GM23338 (cell line): ENCODE measurements at regions not wholly inside any gene's neighbourhood (a gene's known extent, or its start where the extent isn't known, plus 50 kb on each side); places are given as distances from the start of the nearest gene placed in this dataset.

Experiments
- ATAC-seq: fragments of 200-7000 bp; cut with Tn5 transposase; 3 replicates; pipeline ENCODE4 v1.9.1; 2020
- DNase-seq: peaks from one replicate; pipeline ENCODE4 v3.0.0-alpha.2; 2015; ENCODE audit warnings: low spot score
- H2AFZ ChIP-seq: fragments of 200-600 bp; sonication (generic); 2 replicates; pipeline ENCODE4 v1.8.0; 2016; ENCODE audit warnings: antibody characterized with exemption, mild to moderate bottlenecking, moderate library complexity
- H3F3A ChIP-seq: fragments of 200-600 bp; sonication (generic); replicated peaks from 2 replicates; pipeline ENCODE4 v1.8.0; 2017; ENCODE audit warnings: antibody characterized with exemption, mixed run types, low read depth
- H3K27ac ChIP-seq: fragments of 200-600 bp; sonication (generic); 2 replicates; pipeline ENCODE4 v1.6.1; 2016; ENCODE audit warnings: low read depth
- H3K27me3 ChIP-seq: fragments of 200-600 bp; sonication (generic); 2 replicates; pipeline ENCODE4 v1.8.0; 2016; ENCODE audit warnings: mild to moderate bottlenecking, mixed run types, moderate library complexity; ENCODE audit not compliant: insufficient read depth
- H3K36me3 ChIP-seq: fragments of 200-600 bp; sonication (generic); 2 replicates; pipeline ENCODE4 v1.8.0; 2016; ENCODE audit warnings: mild to moderate bottlenecking; ENCODE audit not compliant: insufficient read depth
- H3K4me1 ChIP-seq: fragments of 200-600 bp; sonication (generic); 2 replicates; pipeline ENCODE4 v1.8.0; 2016; ENCODE audit warnings: mild to moderate bottlenecking, moderate library complexity; ENCODE audit not compliant: insufficient read depth
- H3K4me2 ChIP-seq: fragments of 200-600 bp; sonication (generic); 2 replicates; pipeline ENCODE4 v1.7.1; 2017; ENCODE audit warnings: mixed run types
- H3K4me3 ChIP-seq: fragments of 200-600 bp; sonication (generic); 2 replicates; pipeline ENCODE4 v1.6.1; 2016; ENCODE audit warnings: mixed run types
- H3K79me2 ChIP-seq: fragments of 200-600 bp; sonication (generic); replicated peaks from 2 replicates; pipeline ENCODE4 v1.8.0; 2017; ENCODE audit warnings: mild to moderate bottlenecking; ENCODE audit not compliant: insufficient read depth
- H3K9me2 ChIP-seq: fragments of 200-600 bp; sonication (generic); 2 replicates; pipeline ENCODE4 v1.8.0; 2017; ENCODE audit not compliant: insufficient read depth
- H4K20me1 ChIP-seq: fragments of 200-600 bp; sonication (generic); replicated peaks from 2 replicates; pipeline ENCODE4 v1.8.0; 2017; ENCODE audit warnings: mild to moderate bottlenecking; ENCODE audit not compliant: insufficient read depth
- H3K27ac Mint-ChIP-seq: 2 replicates; pipeline ENCODE4 v1.8.0; 2020; ENCODE audit warnings: inconsistent platforms, mild to moderate bottlenecking, moderate library complexity, mixed read lengths
- H3K27me3 Mint-ChIP-seq: 3 replicates; pipeline ENCODE4 v1.8.0; 2022; ENCODE audit warnings: low read depth, mild to moderate bottlenecking, moderate library complexity, mixed read lengths, inconsistent platforms; ENCODE audit not compliant: insufficient read depth, poor library complexity
- H3K36me3 Mint-ChIP-seq: 3 replicates; pipeline ENCODE4 v1.8.0; 2021; ENCODE audit warnings: low read depth, mild to moderate bottlenecking, inconsistent platforms, moderate library complexity, mixed read lengths
- H3K4me1 Mint-ChIP-seq: 3 replicates; pipeline ENCODE4 v1.8.0; 2020; ENCODE audit warnings: mild to moderate bottlenecking, inconsistent platforms, mixed read lengths
- H3K4me3 Mint-ChIP-seq: 3 replicates; pipeline ENCODE4 v1.8.0; 2021; ENCODE audit warnings: moderate library complexity, mild to moderate bottlenecking, inconsistent platforms, mixed read lengths
- H3K9me3 Mint-ChIP-seq: 3 replicates; pipeline ENCODE4 v1.8.0; 2020; ENCODE audit warnings: moderate library complexity, mild to moderate bottlenecking, inconsistent platforms, mixed read lengths
- CREB1 ChIP-seq: fragments of 250-450 bp; sonication (Bioruptor Pico); IDR thresholded peaks from 2 replicates; pipeline ENCODE4 v1.5.0; 2020; ENCODE audit warnings: low read depth, mild to moderate bottlenecking, moderate library complexity
- EZH2 ChIP-seq: fragments of 200-600 bp; sonication (generic); IDR thresholded peaks from one replicate; pipeline ENCODE4 v1.8.0; 2017; ENCODE audit warnings: antibody characterized with exemption, mild to moderate bottlenecking, low read depth; ENCODE audit not compliant: unreplicated experiment
- EZH2phosphoT487 ChIP-seq: fragments of 200-600 bp; sonication (generic); IDR thresholded peaks from one replicate; pipeline ENCODE4 v1.8.1; 2018; ENCODE audit warnings: antibody characterized with exemption; ENCODE audit not compliant: unreplicated experiment
- JUNB ChIP-seq: IDR thresholded peaks from one replicate; pipeline ENCODE4 v1.6.1; 2016; ENCODE audit warnings: antibody characterized with exemption; ENCODE audit not compliant: unreplicated experiment
- NANOG ChIP-seq: IDR thresholded peaks from 2 replicates; pipeline ENCODE4 v1.6.1; 2016; ENCODE audit warnings: antibody characterized with exemption, borderline replicate concordance
- POLR2AphosphoS5 ChIP-seq: IDR thresholded peaks from 2 replicates; pipeline ENCODE4 v1.6.1; 2016; ENCODE audit warnings: antibody characterized with exemption, low read depth
- STAT1 ChIP-seq: IDR thresholded peaks from one replicate; pipeline ENCODE4 v1.6.1; 2016; ENCODE audit warnings: antibody characterized with exemption; ENCODE audit not compliant: unreplicated experiment
- ZNF114 ChIP-seq: fragments of 250-450 bp; sonication (Bioruptor Pico); IDR thresholded peaks from 2 replicates; pipeline ENCODE4 v1.5.0; 2020; ENCODE audit warnings: mild to moderate bottlenecking, moderate library complexity
- ZNF331 ChIP-seq: fragments of 250-450 bp; sonication (Bioruptor Pico); IDR thresholded peaks from 2 replicates; pipeline ENCODE4 v1.5.0; 2020; ENCODE audit warnings: low read depth, mild to moderate bottlenecking, moderate library complexity
- TF ChIP-seq, protein P1 (sequence below): fragments of 250-450 bp; sonication (Bioruptor Pico); IDR thresholded peaks from 2 replicates; pipeline ENCODE4 v1.5.0; 2020; ENCODE audit warnings: mild to moderate bottlenecking, moderate library complexity
- TF ChIP-seq, protein P2 (sequence below): IDR thresholded peaks from 2 replicates; pipeline ENCODE4 v1.6.1; 2016; ENCODE audit warnings: antibody characterized with exemption
- TF ChIP-seq, protein P3 (sequence below): IDR thresholded peaks from one replicate; pipeline ENCODE4 v1.6.1; 2018; ENCODE audit warnings: antibody characterized with exemption; ENCODE audit not compliant: unreplicated experiment

DNA sequence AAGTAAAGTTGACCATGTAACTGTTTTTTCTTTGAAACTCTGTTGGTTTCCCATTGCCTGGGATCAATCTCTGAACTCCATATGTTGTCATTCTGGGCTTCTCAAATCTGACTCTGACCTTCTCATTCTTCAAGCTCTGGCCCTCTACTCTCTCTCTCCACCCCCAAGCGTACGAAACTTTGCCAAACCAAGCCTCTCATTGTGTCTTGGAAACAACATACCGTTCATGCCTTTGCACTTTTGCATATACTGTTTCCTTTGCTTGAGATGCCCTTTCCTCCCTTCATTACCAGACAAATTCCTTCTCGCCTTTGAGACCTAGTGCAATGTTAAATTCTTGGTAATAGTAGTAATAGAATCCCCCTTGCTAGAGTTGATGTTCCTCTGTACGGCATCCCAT lies 113.7 kb downstream of the OLFM4 start:
- ATAC-seq = no peak
- no peaks in the 10 kb centered on the region for H3K79me2 ChIP-seq
- no peak overlapping the region for H3K4me2 ChIP-seq
- H2AFZ ChIP-seq = no peak overlapping the region
- no peak for DNase-seq
- H3K4me1 Mint-ChIP-seq = peaks cover 13% of the 10 kb centered on the region
- H3K4me3 ChIP-seq = no peak overlapping the region
- H3K27ac Mint-ChIP-seq = no peak overlapping the region
- no peaks in the 10 kb centered on the region for H3K27me3 Mint-ChIP-seq
- no peaks in the 10 kb centered on the region for H3F3A ChIP-seq
- H3K36me3 Mint-ChIP-seq = no peaks in the 10 kb centered on the region
- no peak overlapping the region for H3K27ac ChIP-seq
- 0 out of 2 replicates have a peak, but pooled peaks cover 2% of the 10 kb centered on the region for H4K20me1 ChIP-seq
- H3K9me3 Mint-ChIP-seq = no peaks in the 10 kb centered on the region
- no peak overlapping the region for H3K4me3 Mint-ChIP-seq
- H3K4me1 ChIP-seq = peaks cover 10% of the 10 kb centered on the region
- TF ChIP-seq EZH2phosphoT487 (no peak), ZNF331 (CRISPR knock-in tag) (no peak)
- no peaks in the 10 kb centered on the region for H3K36me3 ChIP-seq
- H3K9me2 ChIP-seq = 0 out of 2 replicates have a peak, but pooled peaks cover 5% of the 10 kb centered on the region
- H3K27me3 ChIP-seq = no peaks in the 10 kb centered on the region

DNA sequence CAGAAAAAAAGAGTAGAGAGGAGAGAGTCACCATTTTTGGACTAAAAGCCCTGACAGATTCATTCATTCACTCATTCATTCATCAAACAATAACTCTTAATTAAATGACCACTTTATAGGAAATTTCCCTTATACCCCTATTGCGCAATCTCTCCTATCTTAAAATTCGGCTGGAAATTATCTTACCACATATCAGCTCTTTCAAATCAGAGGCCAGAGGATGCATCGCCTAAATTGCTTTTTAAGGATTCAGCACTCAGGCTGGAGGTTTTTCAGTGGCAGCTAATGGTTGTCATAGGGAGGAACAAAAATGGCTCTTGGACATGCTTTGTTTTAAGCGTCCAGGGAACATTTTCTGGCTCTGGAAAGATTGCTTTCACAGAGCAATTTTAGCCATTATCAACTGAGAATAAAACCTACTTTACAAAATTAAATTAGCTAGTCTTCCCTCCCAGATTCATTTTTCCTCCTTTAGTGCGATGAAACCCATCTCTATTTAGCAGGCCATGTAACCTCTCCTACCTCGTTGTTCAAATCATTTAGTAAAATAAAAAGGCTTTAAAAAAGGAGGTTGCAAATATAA lies 115.2 kb downstream of the OLFM4 start:
- Histone ChIP-seq H3K4me2 (no peak overlapping the region), H3K27ac (no peak overlapping the region), H3K9me2 (0 out of 2 replicates have a peak, but pooled peaks cover 5% of the 10 kb centered on the region), H3F3A (no peaks in the 10 kb centered on the region), H3K27me3 (no peaks in the 10 kb centered on the region), H4K20me1 (no peaks in the 10 kb centered on the region), H3K36me3 (no peaks in the 10 kb centered on the region), H3K4me1 (peaks cover 10% of the 10 kb centered on the region), H3K4me3 (no peak overlapping the region), H3K79me2 (no peaks in the 10 kb centered on the region), H2AFZ (peak overlapping the region; percentile 63; the same call in 1 of the 2 replicates)
- H3K9me3 Mint-ChIP-seq = no peaks in the 10 kb centered on the region
- no peak for ATAC-seq
- peaks cover 11% of the 10 kb centered on the region for H3K4me1 Mint-ChIP-seq
- no peak overlapping the region for H3K4me3 Mint-ChIP-seq
- no peak for DNase-seq
- H3K27me3 Mint-ChIP-seq = peaks cover 1% of the 10 kb centered on the region
- H3K36me3 Mint-ChIP-seq = no peaks in the 10 kb centered on the region
- no peak overlapping the region for H3K27ac Mint-ChIP-seq
- TF ChIP-seq EZH2 = no peak
- TF ChIP-seq, protein P1, sequence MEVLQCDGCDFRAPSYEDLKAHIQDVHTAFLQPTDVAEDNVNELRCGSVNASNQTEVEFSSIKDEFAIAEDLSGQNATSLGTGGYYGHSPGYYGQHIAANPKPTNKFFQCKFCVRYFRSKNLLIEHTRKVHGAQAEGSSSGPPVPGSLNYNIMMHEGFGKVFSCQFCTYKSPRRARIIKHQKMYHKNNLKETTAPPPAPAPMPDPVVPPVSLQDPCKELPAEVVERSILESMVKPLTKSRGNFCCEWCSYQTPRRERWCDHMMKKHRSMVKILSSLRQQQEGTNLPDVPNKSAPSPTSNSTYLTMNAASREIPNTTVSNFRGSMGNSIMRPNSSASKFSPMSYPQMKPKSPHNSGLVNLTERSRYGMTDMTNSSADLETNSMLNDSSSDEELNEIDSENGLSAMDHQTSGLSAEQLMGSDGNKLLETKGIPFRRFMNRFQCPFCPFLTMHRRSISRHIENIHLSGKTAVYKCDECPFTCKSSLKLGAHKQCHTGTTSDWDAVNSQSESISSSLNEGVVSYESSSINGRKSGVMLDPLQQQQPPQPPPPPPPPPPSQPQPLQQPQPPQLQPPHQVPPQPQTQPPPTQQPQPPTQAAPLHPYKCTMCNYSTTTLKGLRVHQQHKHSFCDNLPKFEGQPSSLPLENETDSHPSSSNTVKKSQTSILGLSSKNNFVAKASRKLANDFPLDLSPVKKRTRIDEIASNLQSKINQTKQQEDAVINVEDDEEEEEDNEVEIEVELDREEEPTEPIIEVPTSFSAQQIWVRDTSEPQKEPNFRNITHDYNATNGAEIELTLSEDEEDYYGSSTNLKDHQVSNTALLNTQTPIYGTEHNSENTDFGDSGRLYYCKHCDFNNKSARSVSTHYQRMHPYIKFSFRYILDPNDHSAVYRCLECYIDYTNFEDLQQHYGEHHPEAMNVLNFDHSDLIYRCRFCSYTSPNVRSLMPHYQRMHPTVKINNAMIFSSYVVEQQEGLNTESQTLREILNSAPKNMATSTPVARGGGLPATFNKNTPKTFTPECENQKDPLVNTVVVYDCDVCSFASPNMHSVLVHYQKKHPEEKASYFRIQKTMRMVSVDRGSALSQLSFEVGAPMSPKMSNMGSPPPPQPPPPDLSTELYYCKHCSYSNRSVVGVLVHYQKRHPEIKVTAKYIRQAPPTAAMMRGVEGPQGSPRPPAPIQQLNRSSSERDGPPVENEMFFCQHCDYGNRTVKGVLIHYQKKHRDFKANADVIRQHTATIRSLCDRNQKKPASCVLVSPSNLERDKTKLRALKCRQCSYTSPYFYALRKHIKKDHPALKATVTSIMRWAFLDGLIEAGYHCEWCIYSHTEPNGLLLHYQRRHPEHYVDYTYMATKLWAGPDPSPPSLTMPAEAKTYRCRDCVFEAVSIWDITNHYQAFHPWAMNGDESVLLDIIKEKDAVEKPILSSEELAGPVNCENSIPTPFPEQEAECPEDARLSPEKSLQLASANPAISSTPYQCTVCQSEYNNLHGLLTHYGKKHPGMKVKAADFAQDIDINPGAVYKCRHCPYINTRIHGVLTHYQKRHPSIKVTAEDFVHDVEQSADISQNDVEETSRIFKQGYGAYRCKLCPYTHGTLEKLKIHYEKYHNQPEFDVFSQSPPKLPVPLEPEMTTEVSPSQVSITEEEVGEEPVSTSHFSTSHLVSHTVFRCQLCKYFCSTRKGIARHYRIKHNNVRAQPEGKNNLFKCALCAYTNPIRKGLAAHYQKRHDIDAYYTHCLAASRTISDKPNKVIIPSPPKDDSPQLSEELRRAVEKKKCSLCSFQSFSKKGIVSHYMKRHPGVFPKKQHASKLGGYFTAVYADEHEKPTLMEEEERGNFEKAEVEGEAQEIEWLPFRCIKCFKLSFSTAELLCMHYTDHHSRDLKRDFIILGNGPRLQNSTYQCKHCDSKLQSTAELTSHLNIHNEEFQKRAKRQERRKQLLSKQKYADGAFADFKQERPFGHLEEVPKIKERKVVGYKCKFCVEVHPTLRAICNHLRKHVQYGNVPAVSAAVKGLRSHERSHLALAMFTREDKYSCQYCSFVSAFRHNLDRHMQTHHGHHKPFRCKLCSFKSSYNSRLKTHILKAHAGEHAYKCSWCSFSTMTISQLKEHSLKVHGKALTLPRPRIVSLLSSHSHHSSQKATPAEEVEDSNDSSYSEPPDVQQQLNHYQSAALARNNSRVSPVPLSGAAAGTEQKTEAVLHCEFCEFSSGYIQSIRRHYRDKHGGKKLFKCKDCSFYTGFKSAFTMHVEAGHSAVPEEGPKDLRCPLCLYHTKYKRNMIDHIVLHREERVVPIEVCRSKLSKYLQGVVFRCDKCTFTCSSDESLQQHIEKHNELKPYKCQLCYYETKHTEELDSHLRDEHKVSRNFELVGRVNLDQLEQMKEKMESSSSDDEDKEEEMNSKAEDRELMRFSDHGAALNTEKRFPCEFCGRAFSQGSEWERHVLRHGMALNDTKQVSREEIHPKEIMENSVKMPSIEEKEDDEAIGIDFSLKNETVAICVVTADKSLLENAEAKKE (CRISPR knock-in tag) = no peak
- no peak for TF ChIP-seq POLR2AphosphoS5
- TF ChIP-seq ZNF114 = no peak
- TF ChIP-seq JUNB = no peak
- TF ChIP-seq, protein P2, sequence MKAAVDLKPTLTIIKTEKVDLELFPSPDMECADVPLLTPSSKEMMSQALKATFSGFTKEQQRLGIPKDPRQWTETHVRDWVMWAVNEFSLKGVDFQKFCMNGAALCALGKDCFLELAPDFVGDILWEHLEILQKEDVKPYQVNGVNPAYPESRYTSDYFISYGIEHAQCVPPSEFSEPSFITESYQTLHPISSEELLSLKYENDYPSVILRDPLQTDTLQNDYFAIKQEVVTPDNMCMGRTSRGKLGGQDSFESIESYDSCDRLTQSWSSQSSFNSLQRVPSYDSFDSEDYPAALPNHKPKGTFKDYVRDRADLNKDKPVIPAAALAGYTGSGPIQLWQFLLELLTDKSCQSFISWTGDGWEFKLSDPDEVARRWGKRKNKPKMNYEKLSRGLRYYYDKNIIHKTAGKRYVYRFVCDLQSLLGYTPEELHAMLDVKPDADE = no peak
- no peak for TF ChIP-seq CREB1
- TF ChIP-seq STAT1 = no peak
- TF ChIP-seq EZH2phosphoT487 = no peak
- TF ChIP-seq, protein P3, sequence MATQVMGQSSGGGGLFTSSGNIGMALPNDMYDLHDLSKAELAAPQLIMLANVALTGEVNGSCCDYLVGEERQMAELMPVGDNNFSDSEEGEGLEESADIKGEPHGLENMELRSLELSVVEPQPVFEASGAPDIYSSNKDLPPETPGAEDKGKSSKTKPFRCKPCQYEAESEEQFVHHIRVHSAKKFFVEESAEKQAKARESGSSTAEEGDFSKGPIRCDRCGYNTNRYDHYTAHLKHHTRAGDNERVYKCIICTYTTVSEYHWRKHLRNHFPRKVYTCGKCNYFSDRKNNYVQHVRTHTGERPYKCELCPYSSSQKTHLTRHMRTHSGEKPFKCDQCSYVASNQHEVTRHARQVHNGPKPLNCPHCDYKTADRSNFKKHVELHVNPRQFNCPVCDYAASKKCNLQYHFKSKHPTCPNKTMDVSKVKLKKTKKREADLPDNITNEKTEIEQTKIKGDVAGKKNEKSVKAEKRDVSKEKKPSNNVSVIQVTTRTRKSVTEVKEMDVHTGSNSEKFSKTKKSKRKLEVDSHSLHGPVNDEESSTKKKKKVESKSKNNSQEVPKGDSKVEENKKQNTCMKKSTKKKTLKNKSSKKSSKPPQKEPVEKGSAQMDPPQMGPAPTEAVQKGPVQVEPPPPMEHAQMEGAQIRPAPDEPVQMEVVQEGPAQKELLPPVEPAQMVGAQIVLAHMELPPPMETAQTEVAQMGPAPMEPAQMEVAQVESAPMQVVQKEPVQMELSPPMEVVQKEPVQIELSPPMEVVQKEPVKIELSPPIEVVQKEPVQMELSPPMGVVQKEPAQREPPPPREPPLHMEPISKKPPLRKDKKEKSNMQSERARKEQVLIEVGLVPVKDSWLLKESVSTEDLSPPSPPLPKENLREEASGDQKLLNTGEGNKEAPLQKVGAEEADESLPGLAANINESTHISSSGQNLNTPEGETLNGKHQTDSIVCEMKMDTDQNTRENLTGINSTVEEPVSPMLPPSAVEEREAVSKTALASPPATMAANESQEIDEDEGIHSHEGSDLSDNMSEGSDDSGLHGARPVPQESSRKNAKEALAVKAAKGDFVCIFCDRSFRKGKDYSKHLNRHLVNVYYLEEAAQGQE = no peak
- no peak for TF ChIP-seq NANOG
- no peak for TF ChIP-seq ZNF331 (CRISPR knock-in tag)
